Adipocyte (in vitro differentiated cells): ENCODE measurements at regions not wholly inside any gene's neighbourhood (a gene's known extent, or its start where the extent isn't known, plus 50 kb on each side); places are given as distances from the start of the nearest gene placed in this dataset.

Experiments
- DNase-seq: peaks from one replicate; pipeline ENCODE4 v3.0.0-alpha.2; 2015; ENCODE audit warnings: low read depth
- H3K27me3 ChIP-seq: replicated peaks from 2 replicates; pipeline ENCODE4 v1.7.0; 2013; ENCODE audit warnings: mild to moderate bottlenecking, low read length, moderate library complexity; ENCODE audit not compliant: control insufficient read depth, insufficient read depth
- H3K36me3 ChIP-seq: 2 replicates; pipeline ENCODE4 v1.7.0; 2013; ENCODE audit warnings: low read length, mild to moderate bottlenecking, moderate library complexity; ENCODE audit not compliant: control insufficient read depth, insufficient read depth, severe bottlenecking
- H3K4me1 ChIP-seq: 2 replicates; pipeline ENCODE4 v1.7.0; 2013; ENCODE audit warnings: mild to moderate bottlenecking, low read length, moderate library complexity; ENCODE audit not compliant: control insufficient read depth, insufficient read depth
- H3K4me3 ChIP-seq: 2 replicates; pipeline ENCODE4 v1.7.0; 2013; ENCODE audit warnings: mild to moderate bottlenecking, low read length, moderate library complexity
- H3K9ac ChIP-seq: 2 replicates; pipeline ENCODE4 v1.7.0; 2013; ENCODE audit warnings: mild to moderate bottlenecking, low read length, moderate library complexity
- H3K9me3 ChIP-seq: 2 replicates; pipeline ENCODE4 v1.7.0; 2013; ENCODE audit warnings: mild to moderate bottlenecking, low read length, moderate library complexity; ENCODE audit not compliant: control insufficient read depth

DNA sequence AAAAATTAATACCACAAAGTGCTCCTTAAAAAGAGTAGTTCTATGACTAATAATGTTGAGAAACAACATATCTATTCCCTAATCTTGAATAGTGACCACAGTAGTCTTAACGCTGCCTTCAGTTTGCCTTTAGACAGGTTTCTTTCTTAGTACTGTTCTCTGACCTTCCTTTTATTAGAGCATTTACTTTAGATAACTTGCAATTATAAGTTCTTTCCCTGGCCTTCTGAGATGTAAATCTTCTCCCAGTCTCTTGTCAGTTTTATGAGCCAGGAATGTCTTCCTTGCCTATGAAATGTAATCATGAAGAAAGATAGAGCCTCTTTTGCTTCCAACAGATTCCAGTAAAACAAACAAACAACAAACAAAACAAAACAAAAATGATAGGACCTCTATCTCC is 1119.8 kb upstream of the LRRTM3 start:
- H3K36me3 ChIP-seq = no peaks in the 10 kb centered on the region
- H3K27me3 ChIP-seq = no peaks in the 10 kb centered on the region
- H3K9ac ChIP-seq = no peak overlapping the region
- no peak overlapping the region for H3K4me3 ChIP-seq
- H3K4me1 ChIP-seq = no peaks in the 10 kb centered on the region
- no peak for DNase-seq
- no peaks in the 10 kb centered on the region for H3K9me3 ChIP-seq

DNA sequence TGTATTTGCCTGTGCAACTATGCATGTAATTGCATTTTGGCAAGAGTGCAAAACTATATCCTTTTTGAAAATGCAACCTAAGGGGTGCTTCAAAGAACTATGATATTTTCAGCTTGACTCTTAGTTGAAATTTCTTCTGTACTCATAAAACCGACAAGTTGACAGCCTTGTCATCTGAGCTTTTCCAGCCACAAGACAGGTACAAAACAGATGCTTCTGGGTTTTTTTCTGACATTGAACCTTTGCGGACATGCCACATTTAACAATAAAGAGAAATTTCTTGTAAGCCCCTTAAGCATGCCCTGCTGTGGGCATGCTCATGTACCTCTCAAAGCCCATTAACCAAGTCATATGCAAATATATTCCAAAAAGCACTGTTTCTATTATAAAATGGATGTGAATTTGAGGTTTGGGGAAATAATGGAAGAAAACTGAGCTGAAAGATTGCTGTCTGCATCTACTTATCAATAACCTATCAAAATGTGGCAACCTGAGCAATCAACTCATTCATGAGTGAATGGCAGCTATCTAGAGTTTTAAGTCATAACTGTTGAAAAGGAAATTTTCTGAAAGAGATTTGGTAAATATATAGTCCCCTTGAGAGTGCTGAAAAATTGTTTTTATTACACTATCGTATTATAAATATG is 1117.0 kb upstream of the LRRTM3 start:
- Histone ChIP-seq H3K9me3 (no peaks in the 10 kb centered on the region), H3K9ac (no peak overlapping the region), H3K4me1 (no peaks in the 10 kb centered on the region), H3K27me3 (no peaks in the 10 kb centered on the region), H3K4me3 (no peak overlapping the region), H3K36me3 (no peaks in the 10 kb centered on the region)
- DNase-seq = no peak

DNA sequence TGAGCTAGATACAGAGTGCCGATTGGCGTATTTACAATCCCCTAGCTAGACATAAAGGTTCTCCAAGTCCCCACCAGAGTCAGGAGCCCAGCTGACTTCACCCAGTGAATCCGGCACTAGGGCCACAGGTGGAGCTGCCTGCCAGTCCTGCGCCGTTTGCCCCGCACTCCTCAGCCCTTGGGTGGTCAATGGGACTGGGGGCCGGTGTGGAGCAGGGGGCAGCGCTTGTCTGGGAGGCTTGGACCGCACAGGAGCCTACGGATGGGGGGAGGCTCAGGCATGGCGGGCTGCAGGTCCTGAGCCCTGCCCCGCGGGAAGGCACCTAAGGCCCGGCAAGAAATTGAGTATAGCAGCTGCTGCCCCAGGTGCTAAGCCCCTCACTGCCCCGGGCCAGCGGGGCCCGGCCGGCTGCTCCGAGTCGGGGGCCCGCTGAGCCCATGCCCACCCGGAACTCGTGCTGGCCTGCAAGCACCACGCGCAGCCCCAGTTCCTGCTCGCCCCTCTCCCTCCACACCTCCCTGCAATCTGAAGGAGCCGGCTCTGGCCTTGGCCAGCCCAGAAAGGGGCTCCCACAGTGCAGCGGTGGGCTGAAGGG is 1113.8 kb upstream of the LRRTM3 start:
- Histone ChIP-seq H3K9ac (no peak overlapping the region), H3K4me1 (no peaks in the 10 kb centered on the region), H3K27me3 (no peaks in the 10 kb centered on the region), H3K36me3 (no peaks in the 10 kb centered on the region), H3K4me3 (no peak overlapping the region), H3K9me3 (no peaks in the 10 kb centered on the region)
- DNase-seq = no peak

- no peak for DNase-seq
- Histone ChIP-seq H3K36me3 (no peaks in the 10 kb centered on the region), H3K9me3 (no peaks in the 10 kb centered on the region), H3K4me3 (no peak overlapping the region), H3K27me3 (no peaks in the 10 kb centered on the region), H3K4me1 (no peaks in the 10 kb centered on the region), H3K9ac (no peak overlapping the region)
These were observed 1109.3 kb upstream of the LRRTM3 start for GRCh38 chr10:65816536-65816935.

- no peak for DNase-seq
- Histone ChIP-seq H3K4me3 (no peak overlapping the region), H3K4me1 (no peaks in the 10 kb centered on the region), H3K9ac (no peak overlapping the region), H3K27me3 (no peaks in the 10 kb centered on the region), H3K9me3 (peaks cover 4% of the 10 kb centered on the region), H3K36me3 (no peaks in the 10 kb centered on the region)
These were observed 1106.8 kb upstream of the LRRTM3 start for GRCh38 chr10:65818990-65819389.

DNA sequence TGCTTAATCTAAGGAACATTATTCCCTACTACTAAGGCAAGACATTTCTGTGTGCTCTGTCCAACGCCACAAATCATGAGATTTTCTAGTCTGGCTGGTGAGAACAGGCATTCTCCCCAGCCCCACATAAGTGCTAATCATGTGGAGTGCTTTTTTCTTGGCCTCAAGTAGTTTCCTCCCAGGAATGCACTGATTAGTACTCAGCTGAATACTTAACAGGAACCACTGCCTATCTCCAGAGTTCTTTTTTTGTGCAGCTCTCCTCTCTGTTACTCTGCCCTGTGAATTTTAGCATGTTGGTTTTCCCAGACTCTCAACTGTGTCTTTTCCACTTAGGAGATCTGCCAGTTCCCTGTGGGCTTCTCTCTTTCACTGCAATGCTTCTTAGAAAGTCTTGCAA is 1098.5 kb upstream of the LRRTM3 start:
- no peaks in the 10 kb centered on the region for H3K36me3 ChIP-seq
- H3K9me3 ChIP-seq = peaks cover 4% of the 10 kb centered on the region
- no peak for DNase-seq
- no peaks in the 10 kb centered on the region for H3K27me3 ChIP-seq
- no peak overlapping the region for H3K9ac ChIP-seq
- H3K4me1 ChIP-seq = no peaks in the 10 kb centered on the region
- H3K4me3 ChIP-seq = no peak overlapping the region

DNA sequence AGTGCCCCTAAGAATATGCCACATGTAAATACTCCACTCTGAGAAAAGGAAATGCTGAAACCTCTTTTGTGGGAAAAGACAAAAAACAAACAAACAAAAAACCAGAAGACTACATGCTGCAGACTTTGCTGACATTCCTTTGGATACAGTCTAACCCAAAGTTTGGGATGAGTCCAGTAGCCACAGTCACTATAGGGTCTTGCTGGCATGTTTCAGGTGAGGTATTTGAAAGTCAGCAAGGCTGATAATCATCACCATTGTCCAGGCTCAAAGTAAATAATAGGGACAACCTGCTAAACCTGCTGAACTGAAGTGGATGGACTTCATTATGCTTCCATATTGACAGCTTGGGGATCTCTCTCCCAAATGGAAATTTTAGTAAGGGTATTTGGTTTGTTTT is 1087.0 kb upstream of the LRRTM3 start:
- Histone ChIP-seq H3K9ac (no peak overlapping the region), H3K4me3 (no peak overlapping the region), H3K4me1 (no peaks in the 10 kb centered on the region), H3K27me3 (no peaks in the 10 kb centered on the region), H3K9me3 (no peaks in the 10 kb centered on the region), H3K36me3 (no peaks in the 10 kb centered on the region)
- no peak for DNase-seq

DNA sequence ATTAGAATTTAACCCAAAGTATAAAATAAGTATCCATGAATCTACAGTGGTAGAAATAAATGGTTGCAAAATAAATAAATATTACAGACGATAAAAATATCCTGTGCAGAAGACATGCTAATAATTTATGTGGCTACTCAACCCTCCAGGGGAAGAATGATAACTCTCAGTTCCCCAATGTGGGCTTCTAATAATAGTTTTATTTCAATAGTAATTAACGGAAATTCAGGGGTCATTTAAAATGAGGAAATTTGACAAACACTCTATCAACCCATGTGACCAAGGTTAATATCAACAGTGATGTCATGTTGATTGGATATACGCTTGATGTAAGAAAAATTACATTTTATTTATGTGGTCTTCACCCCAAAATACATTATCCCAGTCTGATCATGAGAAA is 1082.6 kb upstream of the LRRTM3 start:
- Histone ChIP-seq H3K4me1 (no peaks in the 10 kb centered on the region), H3K27me3 (no peaks in the 10 kb centered on the region), H3K4me3 (no peak overlapping the region), H3K9ac (no peak overlapping the region), H3K9me3 (no peaks in the 10 kb centered on the region), H3K36me3 (no peaks in the 10 kb centered on the region)
- no peak for DNase-seq

DNA sequence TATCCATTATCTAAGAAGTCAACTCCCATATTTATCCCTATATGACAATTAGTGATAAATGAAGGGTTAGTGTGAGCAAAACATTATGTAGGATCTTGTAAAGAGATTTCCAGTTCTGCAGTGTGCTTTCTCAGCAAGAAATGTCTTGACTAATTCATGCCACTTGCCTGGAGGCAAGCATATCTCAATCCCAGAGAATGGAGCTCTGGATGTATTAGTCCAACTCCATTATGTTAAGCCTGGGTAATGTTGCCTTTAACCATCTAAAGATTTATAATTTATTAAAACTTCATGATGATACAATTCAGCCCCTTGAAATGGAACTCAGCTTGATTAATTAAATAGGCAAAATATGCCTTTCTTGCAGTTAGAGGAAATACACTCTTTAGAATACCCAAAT is 1079.9 kb upstream of the LRRTM3 start:
- Histone ChIP-seq H3K9me3 (no peaks in the 10 kb centered on the region), H3K27me3 (no peaks in the 10 kb centered on the region), H3K4me1 (no peaks in the 10 kb centered on the region), H3K9ac (no peak overlapping the region), H3K4me3 (no peak overlapping the region), H3K36me3 (no peaks in the 10 kb centered on the region)
- no peak for DNase-seq

- H3K9ac ChIP-seq = no peak overlapping the region
- H3K27me3 ChIP-seq = no peaks in the 10 kb centered on the region
- H3K36me3 ChIP-seq = no peaks in the 10 kb centered on the region
- H3K4me3 ChIP-seq = no peak overlapping the region
- no peak for DNase-seq
- no peaks in the 10 kb centered on the region for H3K4me1 ChIP-seq
- no peaks in the 10 kb centered on the region for H3K9me3 ChIP-seq
These were observed 1079.3 kb upstream of the LRRTM3 start for GRCh38 chr10:65846541-65846940.

DNA sequence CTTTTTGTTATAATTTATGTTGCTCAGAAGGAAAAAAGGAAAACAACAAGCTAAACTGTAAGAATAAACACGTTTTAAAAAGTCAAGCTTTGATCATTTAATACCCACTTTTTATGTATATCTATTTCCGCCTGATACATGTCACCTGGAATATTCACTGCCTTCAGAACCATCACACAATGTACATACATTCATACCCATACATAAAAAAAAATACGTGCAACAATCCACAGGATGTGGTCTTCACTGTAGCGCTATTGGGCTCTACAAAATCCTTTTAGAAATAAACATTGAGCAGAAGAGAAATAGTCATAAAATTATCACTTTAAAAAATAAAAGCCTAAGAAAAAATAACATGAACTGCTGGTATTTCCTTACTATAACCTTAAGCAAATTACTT is 1078.9 kb upstream of the LRRTM3 start:
- no peaks in the 10 kb centered on the region for H3K9me3 ChIP-seq
- no peaks in the 10 kb centered on the region for H3K36me3 ChIP-seq
- no peak overlapping the region for H3K4me3 ChIP-seq
- no peaks in the 10 kb centered on the region for H3K4me1 ChIP-seq
- H3K27me3 ChIP-seq = no peaks in the 10 kb centered on the region
- DNase-seq = no peak
- no peak overlapping the region for H3K9ac ChIP-seq
